ENCODE measurements at regions not wholly inside any gene's neighbourhood (a gene's known extent, or its start where the extent isn't known, plus 50 kb on each side); places are given as distances from the start of the nearest gene placed in this dataset.

GRCh38 chr12:34208331-34209258, 186.3 kb downstream of the ALG10 start:
- DNase-seq (ENCODE audit: low read depth, low spot score) = no peak
- H3K4me1 ChIP-seq (ENCODE audit: insufficient read depth, insufficient read length) = no peaks in the 10 kb centered on the region
- H3K9me3 ChIP-seq (ENCODE audit: insufficient read depth, low read length) = no peaks in the 10 kb centered on the region; the same call in 1 of the 2 replicates
- H3K4me3 ChIP-seq (ENCODE audit: insufficient read length, low read depth) = no peak overlapping the region
- TF ChIP-seq SUZ12 (IDR thresholded peaks at IDR 0.05; ENCODE audit: extremely low read depth, insufficient read depth, insufficient read length) = no peak
- TF ChIP-seq YY1 (IDR thresholded peaks at IDR 0.05; ENCODE audit: insufficient read depth, insufficient read length) = no peak
- no peak for TF ChIP-seq ZNF274 (IDR thresholded peaks at IDR 0.05; ENCODE audit: low read depth, low read length)
- no peaks in the 10 kb centered on the region for H3K36me3 ChIP-seq (ENCODE audit: insufficient read depth, insufficient read length, low read length)
- H3K9ac ChIP-seq (ENCODE audit: insufficient read length, low read depth) = no peak overlapping the region
- no peaks in the 10 kb centered on the region for H3K27me3 ChIP-seq (ENCODE audit: insufficient read depth, insufficient read length)

GRCh38 chr12:34209259-34209835, 187.1 kb downstream of the ALG10 start:
- TF ChIP-seq ZNF274 (IDR thresholded peaks at IDR 0.05; ENCODE audit: low read depth, low read length) (no peak), YY1 (IDR thresholded peaks at IDR 0.05; ENCODE audit: insufficient read depth, insufficient read length) (no peak), SUZ12 (IDR thresholded peaks at IDR 0.05; ENCODE audit: extremely low read depth, insufficient read depth, insufficient read length) (no peak)
- Histone ChIP-seq H3K4me3 (ENCODE audit: insufficient read length, low read depth) (no peak overlapping the region), H3K9ac (ENCODE audit: insufficient read length, low read depth) (no peak overlapping the region), H3K4me1 (ENCODE audit: insufficient read depth, insufficient read length) (no peaks in the 10 kb centered on the region), H3K36me3 (ENCODE audit: insufficient read depth, insufficient read length, low read length) (no peaks in the 10 kb centered on the region), H3K9me3 (ENCODE audit: insufficient read depth, low read length) (no peaks in the 10 kb centered on the region; the same call in 1 of the 2 replicates), H3K27me3 (ENCODE audit: insufficient read depth, insufficient read length) (no peaks in the 10 kb centered on the region)
- DNase-seq (ENCODE audit: low read depth, low spot score) = no peak

GRCh38 chr12:34210183-34210582, 187.9 kb downstream of the ALG10 start:
- TF ChIP-seq ZNF274 (IDR thresholded peaks at IDR 0.05; ENCODE audit: low read depth, low read length) (no peak), SUZ12 (IDR thresholded peaks at IDR 0.05; ENCODE audit: extremely low read depth, insufficient read depth, insufficient read length) (no peak), YY1 (IDR thresholded peaks at IDR 0.05; ENCODE audit: insufficient read depth, insufficient read length) (no peak)
- no peaks in the 10 kb centered on the region for H3K27me3 ChIP-seq (ENCODE audit: insufficient read depth, insufficient read length)
- no peak for DNase-seq (ENCODE audit: low read depth, low spot score)
- no peak overlapping the region for H3K9ac ChIP-seq (ENCODE audit: insufficient read length, low read depth)
- no peaks in the 10 kb centered on the region for H3K36me3 ChIP-seq (ENCODE audit: insufficient read depth, insufficient read length, low read length)
- no peaks in the 10 kb centered on the region; the same call in 1 of the 2 replicates for H3K9me3 ChIP-seq (ENCODE audit: insufficient read depth, low read length)
- no peaks in the 10 kb centered on the region for H3K4me1 ChIP-seq (ENCODE audit: insufficient read depth, insufficient read length)
- no peak overlapping the region for H3K4me3 ChIP-seq (ENCODE audit: insufficient read length, low read depth)

- DNase-seq (ENCODE audit: low read depth, low spot score) = no peak
- no peaks in the 10 kb centered on the region; the same call in 1 of the 2 replicates for H3K9me3 ChIP-seq (ENCODE audit: insufficient read depth, low read length)
These were observed 188.6 kb downstream of the ALG10 start for GRCh38 chr12:34210689-34211530.

GRCh38 chr12:34212651-34213050, 190.4 kb downstream of the ALG10 start:
- H3K27me3 ChIP-seq (ENCODE audit: insufficient read depth, insufficient read length) = no peaks in the 10 kb centered on the region
- TF ChIP-seq SUZ12 (IDR thresholded peaks at IDR 0.05; ENCODE audit: extremely low read depth, insufficient read depth, insufficient read length) = no peak
- no peak for DNase-seq (ENCODE audit: low read depth, low spot score)
- H3K36me3 ChIP-seq (ENCODE audit: insufficient read depth, insufficient read length, low read length) = no peaks in the 10 kb centered on the region
- H3K9me3 ChIP-seq (ENCODE audit: insufficient read depth, low read length) = no peaks in the 10 kb centered on the region; the same call in 1 of the 2 replicates
- no peaks in the 10 kb centered on the region for H3K4me1 ChIP-seq (ENCODE audit: insufficient read depth, insufficient read length)
- no peak overlapping the region for H3K9ac ChIP-seq (ENCODE audit: insufficient read length, low read depth)
- no peak overlapping the region for H3K4me3 ChIP-seq (ENCODE audit: insufficient read length, low read depth)

More at GRCh38 chr12:34210689-34211530, 188.6 kb downstream of the ALG10 start:
- TF ChIP-seq SUZ12 (IDR thresholded peaks at IDR 0.05; ENCODE audit: extremely low read depth, insufficient read depth, insufficient read length) (no peak), ZNF274 (IDR thresholded peaks at IDR 0.05; ENCODE audit: low read depth, low read length) (no peak), YY1 (IDR thresholded peaks at IDR 0.05; ENCODE audit: insufficient read depth, insufficient read length) (no peak)
- no peak overlapping the region for H3K9ac ChIP-seq (ENCODE audit: insufficient read length, low read depth)
- H3K36me3 ChIP-seq (ENCODE audit: insufficient read depth, insufficient read length, low read length) = no peaks in the 10 kb centered on the region
- H3K4me3 ChIP-seq (ENCODE audit: insufficient read length, low read depth) = no peak overlapping the region
- no peaks in the 10 kb centered on the region for H3K4me1 ChIP-seq (ENCODE audit: insufficient read depth, insufficient read length)
- H3K27me3 ChIP-seq (ENCODE audit: insufficient read depth, insufficient read length) = no peaks in the 10 kb centered on the region

GRCh38 chr12:34214011-34214410, 191.7 kb downstream of the ALG10 start:
- Histone ChIP-seq H3K4me1 (ENCODE audit: insufficient read depth, insufficient read length) (no peaks in the 10 kb centered on the region), H3K9me3 (ENCODE audit: insufficient read depth, low read length) (no peaks in the 10 kb centered on the region; the same call in 1 of the 2 replicates), H3K4me3 (ENCODE audit: insufficient read length, low read depth) (no peak overlapping the region), H3K36me3 (ENCODE audit: insufficient read depth, insufficient read length, low read length) (no peaks in the 10 kb centered on the region), H3K27me3 (ENCODE audit: insufficient read depth, insufficient read length) (peaks cover 5% of the 10 kb centered on the region), H3K9ac (ENCODE audit: insufficient read length, low read depth) (no peak overlapping the region)
- TF ChIP-seq ZNF274 (IDR thresholded peaks at IDR 0.05; ENCODE audit: low read depth, low read length) = no peak
- TF ChIP-seq YY1 (IDR thresholded peaks at IDR 0.05; ENCODE audit: insufficient read depth, insufficient read length) = no peak
- no peak for TF ChIP-seq SUZ12 (IDR thresholded peaks at IDR 0.05; ENCODE audit: extremely low read depth, insufficient read depth, insufficient read length)
- no peak for DNase-seq (ENCODE audit: low read depth, low spot score)
